ENCODE measurements at regions not wholly inside any gene's neighbourhood (a gene's known extent, or its start where the extent isn't known, plus 50 kb on each side); places are given as distances from the start of the nearest gene placed in this dataset.
A peak's percentile ranks its signal among the peaks of the same experiment; 100 is the strongest.
"Not testable (repeated sequence)": the region's sequence is repeated elsewhere in the genome, so short reads cannot be mapped to it uniquely, and the experiment has no call there.

GRCh38 chr3:28978092-28978491 lies 302.8 kb upstream of the RBMS3 start:
- no peak for DNase-seq
- Mint-ChIP-seq H3K27ac (no peak overlapping the region), H3K4me3 (no peak overlapping the region), H3K27me3 (peaks cover 3% of the 10 kb centered on the region), H3K9me3 (peaks cover 6% of the 10 kb centered on the region), H3K4me1 (peaks cover 2% of the 10 kb centered on the region), H3K36me3 (ENCODE audit: low read depth) (no peaks in the 10 kb centered on the region)
- ATAC-seq, result no peak

DNA sequence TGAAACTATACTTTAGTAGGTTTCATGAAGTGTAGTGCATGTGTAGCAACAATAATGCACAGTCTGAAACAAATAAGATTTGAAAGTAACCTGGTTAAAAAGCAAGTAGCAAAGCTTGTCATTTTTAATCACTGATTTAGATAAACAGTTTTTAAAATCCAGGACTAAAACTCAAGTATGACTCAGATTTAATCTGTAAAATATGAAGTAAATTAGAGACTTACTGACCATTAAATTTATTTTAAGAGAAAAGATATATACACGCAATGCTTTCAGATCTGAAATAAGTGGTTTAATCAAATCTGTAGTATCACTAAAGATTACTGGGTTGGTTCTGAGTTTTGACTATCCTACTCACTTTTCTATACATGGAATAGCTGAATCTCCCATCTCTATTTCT lies 300.7 kb upstream of the RBMS3 start:
- Mint-ChIP-seq H3K27ac (no peak overlapping the region), H3K4me1 (no peaks in the 10 kb centered on the region), H3K36me3 (ENCODE audit: low read depth) (no peaks in the 10 kb centered on the region), H3K9me3 (peaks cover 3% of the 10 kb centered on the region), H3K27me3 (peaks cover 3% of the 10 kb centered on the region), H3K4me3 (no peak overlapping the region)
- no peak for DNase-seq
- ATAC-seq, result no peak

DNA sequence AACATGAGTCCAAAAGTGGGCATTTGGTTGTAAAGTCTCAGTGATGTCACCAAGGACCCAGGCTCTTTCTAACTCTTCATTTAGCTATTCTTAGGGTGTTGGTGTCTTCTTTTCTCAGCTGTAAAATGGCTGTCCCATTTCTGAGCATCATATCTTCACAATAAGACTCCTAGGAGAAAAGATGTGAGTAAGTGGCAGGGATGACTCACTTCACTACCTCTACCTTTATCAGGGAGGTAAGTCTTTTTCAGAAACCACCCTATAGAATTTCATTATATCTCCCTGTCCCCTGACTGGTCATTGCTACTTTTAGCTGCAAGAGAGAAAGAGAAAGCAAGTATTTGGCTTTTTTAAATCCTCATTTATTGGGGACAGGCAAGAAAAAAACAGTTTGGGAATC lies 300.2 kb upstream of the RBMS3 start:
- no peaks in the 10 kb centered on the region for H3K36me3 Mint-ChIP-seq (ENCODE audit: low read depth)
- H3K9me3 Mint-ChIP-seq, result no peaks in the 10 kb centered on the region
- no peak overlapping the region for H3K4me3 Mint-ChIP-seq
- no peaks in the 10 kb centered on the region for H3K4me1 Mint-ChIP-seq
- H3K27me3 Mint-ChIP-seq, result peaks cover 3% of the 10 kb centered on the region
- H3K27ac Mint-ChIP-seq, result no peak overlapping the region
- no peak for DNase-seq
- ATAC-seq, result no peak

DNA sequence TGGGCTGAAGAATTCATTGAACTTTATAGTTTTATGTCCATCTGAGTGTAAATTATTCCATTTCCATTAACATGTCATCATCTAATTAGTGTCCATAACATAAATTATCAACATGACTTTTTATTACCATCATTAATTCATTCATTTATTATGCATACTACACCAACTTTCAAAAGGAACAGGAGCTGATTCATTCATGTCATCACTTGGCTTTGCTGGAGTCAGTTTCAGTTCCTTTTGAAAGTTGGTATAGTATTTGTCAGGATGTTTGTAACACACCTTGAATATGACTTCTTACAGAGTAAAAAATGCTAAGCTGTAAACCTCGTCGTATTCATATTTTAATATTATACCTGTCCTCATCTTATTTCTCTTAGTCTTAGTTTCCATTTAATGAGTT lies 298.0 kb upstream of the RBMS3 start:
- Mint-ChIP-seq H3K4me3 (no peak overlapping the region), H3K9me3 (no peaks in the 10 kb centered on the region), H3K4me1 (no peaks in the 10 kb centered on the region), H3K36me3 (ENCODE audit: low read depth) (no peaks in the 10 kb centered on the region), H3K27me3 (no peaks in the 10 kb centered on the region), H3K27ac (no peak overlapping the region)
- ATAC-seq (no peak), DNase-seq (no peak)

- Mint-ChIP-seq H3K27me3 (no peaks in the 10 kb centered on the region), H3K27ac (no peak overlapping the region), H3K4me3 (no peak overlapping the region), H3K36me3 (ENCODE audit: low read depth) (no peaks in the 10 kb centered on the region), H3K4me1 (peaks cover 12% of the 10 kb centered on the region), H3K9me3 (no peaks in the 10 kb centered on the region)
- DNase-seq, result no peak
- ATAC-seq, result no peak
These were observed 293.9 kb upstream of the RBMS3 start for GRCh38 chr3:28986922-28987321.

- Mint-ChIP-seq H3K4me3 (no peak overlapping the region), H3K4me1 (peaks cover 12% of the 10 kb centered on the region), H3K9me3 (no peaks in the 10 kb centered on the region), H3K27me3 (no peaks in the 10 kb centered on the region), H3K36me3 (ENCODE audit: low read depth) (no peaks in the 10 kb centered on the region), H3K27ac (no peak overlapping the region)
- DNase-seq (no peak), ATAC-seq (peak; percentile 81)
These were observed 291.2 kb upstream of the RBMS3 start for GRCh38 chr3:28989646-28990089.

GRCh38 chr3:28994161-28994905 lies 286.5 kb upstream of the RBMS3 start:
- Mint-ChIP-seq H3K4me3 (no peak overlapping the region), H3K4me1 (peaks cover 9% of the 10 kb centered on the region)
- DNase-seq, result no peak

GRCh38 chr3:29004885-29005599 lies 275.8 kb upstream of the RBMS3 start:
- Mint-ChIP-seq H3K27ac (no peak overlapping the region), H3K36me3 (ENCODE audit: low read depth) (no peaks in the 10 kb centered on the region), H3K4me3 (no peak overlapping the region), H3K27me3 (no peaks in the 10 kb centered on the region), H3K9me3 (no peaks in the 10 kb centered on the region), H3K4me1 (no peaks in the 10 kb centered on the region)
- ATAC-seq (no peak), DNase-seq (no peak)

More at GRCh38 chr3:28994161-28994905, 286.5 kb upstream of the RBMS3 start:
- no peak for ATAC-seq
- peaks cover 7% of the 10 kb centered on the region for H3K9me3 Mint-ChIP-seq
- no peaks in the 10 kb centered on the region for H3K27me3 Mint-ChIP-seq
- H3K27ac Mint-ChIP-seq, result no peak overlapping the region
- H3K36me3 Mint-ChIP-seq (ENCODE audit: low read depth), result no peaks in the 10 kb centered on the region

GRCh38 chr3:29005862-29006261 lies 275.0 kb upstream of the RBMS3 start:
- Mint-ChIP-seq H3K27me3 (no peaks in the 10 kb centered on the region), H3K4me1 (no peaks in the 10 kb centered on the region), H3K4me3 (no peak overlapping the region), H3K36me3 (ENCODE audit: low read depth) (no peaks in the 10 kb centered on the region), H3K9me3 (no peaks in the 10 kb centered on the region), H3K27ac (no peak overlapping the region)
- ATAC-seq, result no peak
- DNase-seq, result no peak

DNA sequence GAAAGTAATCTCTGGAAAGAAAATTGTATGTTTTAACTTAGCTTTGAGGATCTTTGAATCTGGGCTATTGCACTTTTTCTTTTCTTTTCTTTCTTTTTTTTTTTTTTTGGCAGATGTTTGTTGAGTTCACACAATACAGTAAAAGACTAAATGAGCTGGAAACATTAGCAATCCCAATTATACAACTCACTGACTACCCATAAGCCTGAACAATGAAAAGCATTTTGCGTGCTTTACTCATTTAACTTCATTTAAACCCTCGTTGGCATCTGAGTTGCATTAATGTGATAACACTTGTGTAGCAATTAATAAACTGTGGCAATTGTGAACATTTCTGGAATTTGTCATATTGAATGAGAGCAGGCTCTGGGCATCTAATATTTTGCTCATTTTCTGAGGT lies 269.4 kb upstream of the RBMS3 start:
- no peak for ATAC-seq
- Mint-ChIP-seq H3K27me3 (no peaks in the 10 kb centered on the region), H3K4me3 (no peak overlapping the region), H3K9me3 (no peaks in the 10 kb centered on the region), H3K36me3 (ENCODE audit: low read depth) (no peaks in the 10 kb centered on the region), H3K4me1 (no peaks in the 10 kb centered on the region), H3K27ac (no peak overlapping the region)
- no peak for DNase-seq

DNA sequence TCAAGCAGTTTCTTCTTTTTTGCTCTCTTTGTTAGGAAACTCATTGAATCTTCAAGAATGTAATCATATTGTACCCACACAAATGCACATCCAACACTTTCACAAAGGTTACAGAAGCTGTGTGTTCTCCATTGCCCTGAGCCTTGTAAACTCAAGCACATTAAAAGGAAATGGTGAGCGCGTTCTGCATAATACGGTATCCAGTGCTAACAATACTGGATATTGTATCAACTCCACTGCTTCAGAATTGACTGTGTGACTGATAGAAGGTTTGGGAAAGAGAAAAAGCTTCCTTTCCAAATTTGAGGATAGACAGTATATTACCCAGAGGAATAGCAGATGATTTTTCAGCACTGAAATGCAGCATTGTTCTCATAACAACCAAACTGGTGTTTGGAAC lies 268.9 kb upstream of the RBMS3 start:
- Mint-ChIP-seq H3K36me3 (ENCODE audit: low read depth) (no peaks in the 10 kb centered on the region), H3K27ac (no peak overlapping the region), H3K27me3 (no peaks in the 10 kb centered on the region), H3K4me1 (no peaks in the 10 kb centered on the region), H3K4me3 (no peak overlapping the region), H3K9me3 (no peaks in the 10 kb centered on the region)
- DNase-seq (no peak), ATAC-seq (no peak)

GRCh38 chr3:29022976-29023375 lies 257.9 kb upstream of the RBMS3 start:
- ATAC-seq, result no peak
- no peak overlapping the region for H3K27ac Mint-ChIP-seq
- H3K4me1 Mint-ChIP-seq, result peaks cover 6% of the 10 kb centered on the region
- no peak for DNase-seq
- H3K4me3 Mint-ChIP-seq, result no peak overlapping the region
- no peaks in the 10 kb centered on the region for H3K36me3 Mint-ChIP-seq (ENCODE audit: low read depth)
- peaks cover 2% of the 10 kb centered on the region for H3K27me3 Mint-ChIP-seq
- peaks cover 8% of the 10 kb centered on the region for H3K9me3 Mint-ChIP-seq

DNA sequence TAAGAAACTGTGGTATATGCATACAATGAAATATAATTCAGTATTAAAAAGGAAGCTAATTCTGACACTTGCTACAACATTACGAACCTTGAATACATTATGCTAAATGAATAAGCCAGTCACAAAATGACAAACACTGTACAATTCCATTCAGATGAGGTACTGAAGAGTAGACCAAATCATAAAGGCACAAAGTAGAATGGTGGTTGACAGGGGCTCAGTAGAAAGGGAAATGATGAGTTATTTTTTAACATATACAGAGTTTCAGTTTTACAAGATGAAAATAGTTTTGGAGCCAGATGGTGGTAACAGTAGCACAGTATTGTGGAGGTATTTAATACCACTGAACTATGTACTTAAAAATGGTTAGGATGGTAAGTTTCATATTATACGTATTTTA lies 254.6 kb upstream of the RBMS3 start:
- Mint-ChIP-seq H3K9me3 (peaks cover 8% of the 10 kb centered on the region), H3K4me3 (no peak overlapping the region), H3K36me3 (ENCODE audit: low read depth) (no peaks in the 10 kb centered on the region), H3K4me1 (peaks cover 6% of the 10 kb centered on the region), H3K27me3 (no peaks in the 10 kb centered on the region), H3K27ac (no peak overlapping the region)
- no peak for DNase-seq
- peak; percentile 76 for ATAC-seq

DNA sequence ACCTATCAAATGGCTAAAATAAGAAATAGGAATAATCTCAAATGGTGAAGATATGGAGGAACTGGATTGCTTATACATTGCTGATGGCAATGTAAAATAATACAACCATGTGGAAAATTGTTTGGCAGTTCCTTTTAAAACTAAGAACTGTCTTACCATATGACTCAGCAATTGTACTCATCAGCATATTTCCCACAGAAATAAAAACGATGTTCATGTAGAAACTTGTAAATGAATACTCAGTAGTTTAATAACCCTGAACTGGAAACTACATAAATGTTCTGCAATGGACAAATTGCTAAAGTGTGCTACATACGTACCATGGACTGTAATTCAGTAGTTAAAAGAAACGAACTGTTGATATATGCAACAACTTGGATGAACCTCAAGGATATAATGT lies 253.9 kb upstream of the RBMS3 start:
- DNase-seq, result no peak
- Mint-ChIP-seq H3K4me3 (no peak overlapping the region), H3K27me3 (no peaks in the 10 kb centered on the region), H3K36me3 (ENCODE audit: low read depth) (no peaks in the 10 kb centered on the region), H3K9me3 (peaks cover 8% of the 10 kb centered on the region), H3K4me1 (peaks cover 6% of the 10 kb centered on the region), H3K27ac (no peak overlapping the region)
- no peak for ATAC-seq

DNA sequence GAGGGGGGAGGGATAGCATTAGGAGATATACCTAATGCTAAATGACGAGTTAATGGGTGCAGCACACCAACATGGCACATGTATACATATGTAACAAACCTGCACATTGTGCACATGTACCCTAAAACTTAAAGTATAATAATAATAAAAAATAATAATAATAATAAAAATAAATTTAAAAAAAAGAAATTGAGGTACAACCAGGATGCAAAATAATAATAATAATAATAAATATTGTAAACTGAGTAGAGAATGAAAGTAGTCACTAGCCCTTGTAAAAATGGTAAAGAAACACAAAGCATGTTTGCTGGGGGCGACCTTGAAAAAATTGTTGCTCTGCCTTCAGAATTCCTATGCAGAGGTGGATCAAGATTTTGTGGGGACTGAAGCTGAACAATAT lies 249.7 kb upstream of the RBMS3 start:
- ATAC-seq, H3K4me3 Mint-ChIP-seq: not testable (repeated sequence)

More for the DNA sequence above, 249.7 kb upstream of the RBMS3 start:
- not testable (repeated sequence) for H3K9me3 Mint-ChIP-seq; H3K36me3 Mint-ChIP-seq (ENCODE audit: low read depth); DNase-seq; H3K27me3 Mint-ChIP-seq; H3K4me1 Mint-ChIP-seq; H3K27ac Mint-ChIP-seq
